Skeletal muscle cell (primary cell): ENCODE measurements at regions not wholly inside any gene's neighbourhood (a gene's known extent, or its start where the extent isn't known, plus 50 kb on each side); places are given as distances from the start of the nearest gene placed in this dataset.
"Not testable (repeated sequence)": the region's sequence is repeated elsewhere in the genome, so short reads cannot be mapped to it uniquely, and the experiment has no call there.

Experiments used
- DNase-seq: peaks from one replicate; pipeline ENCODE4 v3.0.0-alpha.2; 2010; ENCODE audit warnings: low read depth
- H3K4me3 ChIP-seq: 2 replicates; pipeline ENCODE4 v1.5.1; 2011; ENCODE audit warnings: low read depth, mild to moderate bottlenecking, control low read depth, low read length, moderate library complexity

GRCh38 chr21:18772897-18773296 lies 369.3 kb upstream of the TMPRSS15 start:
- no peak for DNase-seq
- H3K4me3 ChIP-seq = no peak overlapping the region

GRCh38 chr21:18776936-18777335 lies 373.4 kb upstream of the TMPRSS15 start:
- H3K4me3 ChIP-seq = no peak overlapping the region
- no peak for DNase-seq

GRCh38 chr21:18782721-18783120 lies 379.1 kb upstream of the TMPRSS15 start:
- H3K4me3 ChIP-seq = no peak overlapping the region

GRCh38 chr21:18801468-18801867 lies 397.9 kb upstream of the TMPRSS15 start:
- DNase-seq = no peak
- H3K4me3 ChIP-seq = no peak overlapping the region

More at GRCh38 chr21:18782721-18783120, 379.1 kb upstream of the TMPRSS15 start:
- DNase-seq = no peak

- no peak for DNase-seq
- no peak overlapping the region for H3K4me3 ChIP-seq
Measured at GRCh38 chr21:18803624-18804023, 400.0 kb upstream of the TMPRSS15 start.

GRCh38 chr21:18810136-18810535 lies 406.6 kb upstream of the TMPRSS15 start:
- DNase-seq = no peak
- H3K4me3 ChIP-seq = no peak overlapping the region

- DNase-seq = no peak
- H3K4me3 ChIP-seq = no peak overlapping the region
Measured at GRCh38 chr21:18812308-18812707, 408.7 kb upstream of the TMPRSS15 start.

GRCh38 chr21:18819507-18819906 lies 415.9 kb upstream of the TMPRSS15 start:
- DNase-seq = no peak
- no peak overlapping the region for H3K4me3 ChIP-seq

- no peak for DNase-seq
Measured at GRCh38 chr21:18826562-18826961, 423.0 kb upstream of the TMPRSS15 start.

GRCh38 chr21:18831942-18832676 lies 428.5 kb upstream of the TMPRSS15 start:
- H3K4me3 ChIP-seq = no peak overlapping the region
- no peak for DNase-seq

More at GRCh38 chr21:18826562-18826961, 423.0 kb upstream of the TMPRSS15 start:
- no peak overlapping the region for H3K4me3 ChIP-seq

GRCh38 chr21:18832950-18833349 lies 429.4 kb upstream of the TMPRSS15 start:
- no peak overlapping the region for H3K4me3 ChIP-seq
- peak; percentile 7 for DNase-seq

GRCh38 chr21:18834121-18834520 lies 430.5 kb upstream of the TMPRSS15 start:
- DNase-seq, H3K4me3 ChIP-seq: not testable (repeated sequence)

GRCh38 chr21:18840239-18840638 lies 436.7 kb upstream of the TMPRSS15 start:
- DNase-seq = no peak

GRCh38 chr21:18857606-18858005 lies 454.0 kb upstream of the TMPRSS15 start:
- DNase-seq = not testable (repeated sequence)

More at GRCh38 chr21:18840239-18840638, 436.7 kb upstream of the TMPRSS15 start:
- no peak overlapping the region for H3K4me3 ChIP-seq

GRCh38 chr21:18869104-18869503 lies 465.5 kb upstream of the TMPRSS15 start:
- no peak for DNase-seq
- H3K4me3 ChIP-seq = no peak overlapping the region

More at GRCh38 chr21:18857606-18858005, 454.0 kb upstream of the TMPRSS15 start:
- H3K4me3 ChIP-seq = not testable (repeated sequence)

- DNase-seq = peak; percentile 0
- no peak overlapping the region for H3K4me3 ChIP-seq
Measured at GRCh38 chr21:18877917-18878316, 474.3 kb upstream of the TMPRSS15 start.

GRCh38 chr21:18887922-18888602 lies 484.5 kb upstream of the TMPRSS15 start:
- no peak for DNase-seq
- no peak overlapping the region for H3K4me3 ChIP-seq

- H3K4me3 ChIP-seq = no peak overlapping the region
- no peak for DNase-seq
Measured at GRCh38 chr21:18893406-18893805, 489.8 kb upstream of the TMPRSS15 start.

GRCh38 chr21:18894387-18894786 lies 490.8 kb upstream of the TMPRSS15 start:
- no peak overlapping the region for H3K4me3 ChIP-seq

GRCh38 chr21:18899261-18899660 lies 495.7 kb upstream of the TMPRSS15 start:
- no peak for DNase-seq
- H3K4me3 ChIP-seq = no peak overlapping the region

More at GRCh38 chr21:18894387-18894786, 490.8 kb upstream of the TMPRSS15 start:
- no peak for DNase-seq

- no peak for DNase-seq
- no peak overlapping the region for H3K4me3 ChIP-seq
Measured at GRCh38 chr21:18902660-18903059, 499.1 kb upstream of the TMPRSS15 start.
